ENCODE measurements at regions not wholly inside any gene's neighbourhood (a gene's known extent, or its start where the extent isn't known, plus 50 kb on each side); places are given as distances from the start of the nearest gene placed in this dataset.

GRCh38 chr10:83734278-83734677 is 405.0 kb upstream of the GHITM start:
- no peaks in the 10 kb centered on the region for H3K36me3 ChIP-seq (ENCODE audit: control insufficient read depth in 2 of 2, extremely low read depth in 1 of 2, insufficient read depth in 2 of 2, low read length in 2 of 2)

GRCh38 chr10:83736008-83736407 is 403.3 kb upstream of the GHITM start:
- Histone ChIP-seq H3K36me3 (ENCODE audit: control insufficient read depth in 2 of 2, extremely low read depth in 1 of 2, insufficient read depth in 2 of 2, low read length in 2 of 2) (no peaks in the 10 kb centered on the region), H3K79me2 (ENCODE audit: control insufficient read depth, insufficient read depth, low read length) (no peaks in the 10 kb centered on the region), H2AFZ (ENCODE audit: control insufficient read depth, low read length) (no peak overlapping the region), H4K20me1 (ENCODE audit: control insufficient read depth, extremely low read depth, insufficient read depth, low read length) (no peaks in the 10 kb centered on the region), H3K9me3 (ENCODE audit: control insufficient read depth, low read depth, low read length) (peaks cover 3% of the 10 kb centered on the region), H3K4me1 (ENCODE audit: control insufficient read depth, extremely low read depth, insufficient read depth, low read length) (no peaks in the 10 kb centered on the region), H3K4me2 (ENCODE audit: control insufficient read depth, extremely low read depth, insufficient read depth, low read depth, low read length) (no peak overlapping the region), H3K4me3 (ENCODE audit: control insufficient read depth in 2 of 3, extremely low read depth in 1 of 3, insufficient read depth in 2 of 3, low read depth in 1 of 3, low read length in 3 of 3) (no peak overlapping the region), H3K9ac (ENCODE audit: control insufficient read depth, extremely low read depth, insufficient read depth, low read length) (no peak overlapping the region), H3K27ac (ENCODE audit: control insufficient read depth, insufficient read depth, low read length) (no peak overlapping the region), H3K27me3 (ENCODE audit: control insufficient read depth, extremely low read depth, insufficient read depth, low read length) (no peaks in the 10 kb centered on the region), H3K9me1 (ENCODE audit: control insufficient read depth, extremely low read depth, insufficient read depth, low read length) (no peaks in the 10 kb centered on the region)
- FAIRE-seq (no peak), DNase-seq (ENCODE audit: low read depth, low spot score) (no peak)
- TF ChIP-seq CTCF (optimal IDR thresholded peaks at IDR 0.05 in 1 of 3, IDR thresholded peaks at IDR 0.05 in 1 of 3, conservative IDR thresholded peaks at IDR 0.05 in 1 of 3; ENCODE audit: extremely low read depth in 1 of 3, insufficient read depth in 2 of 3, low read length in 3 of 3) (no peak), EZH2 (IDR thresholded peaks at IDR 0.05; ENCODE audit: low read length) (no peak)
- dilution Hi-C loops (cut with MboI; ENCODE audit: extremely low pct_ligation_motif_present, low sequenced_read_pairs) = no loop called here

More at GRCh38 chr10:83734278-83734677, 405.0 kb upstream of the GHITM start:
- TF ChIP-seq CTCF (optimal IDR thresholded peaks at IDR 0.05 in 1 of 3, IDR thresholded peaks at IDR 0.05 in 1 of 3, conservative IDR thresholded peaks at IDR 0.05 in 1 of 3; ENCODE audit: extremely low read depth in 1 of 3, insufficient read depth in 2 of 3, low read length in 3 of 3) = no peak
- no peak for TF ChIP-seq EZH2 (IDR thresholded peaks at IDR 0.05; ENCODE audit: low read length)
- Histone ChIP-seq H3K4me2 (ENCODE audit: control insufficient read depth, extremely low read depth, insufficient read depth, low read depth, low read length) (no peak overlapping the region), H3K27me3 (ENCODE audit: control insufficient read depth, extremely low read depth, insufficient read depth, low read length) (no peaks in the 10 kb centered on the region), H3K79me2 (ENCODE audit: control insufficient read depth, insufficient read depth, low read length) (no peaks in the 10 kb centered on the region), H4K20me1 (ENCODE audit: control insufficient read depth, extremely low read depth, insufficient read depth, low read length) (no peaks in the 10 kb centered on the region), H3K9me1 (ENCODE audit: control insufficient read depth, extremely low read depth, insufficient read depth, low read length) (no peaks in the 10 kb centered on the region), H3K9me3 (ENCODE audit: control insufficient read depth, low read depth, low read length) (peaks cover 3% of the 10 kb centered on the region), H3K9ac (ENCODE audit: control insufficient read depth, extremely low read depth, insufficient read depth, low read length) (no peak overlapping the region), H3K4me3 (ENCODE audit: control insufficient read depth in 2 of 3, extremely low read depth in 1 of 3, insufficient read depth in 2 of 3, low read depth in 1 of 3, low read length in 3 of 3) (no peak overlapping the region), H3K27ac (ENCODE audit: control insufficient read depth, insufficient read depth, low read length) (no peak overlapping the region), H2AFZ (ENCODE audit: control insufficient read depth, low read length) (no peak overlapping the region), H3K4me1 (ENCODE audit: control insufficient read depth, extremely low read depth, insufficient read depth, low read length) (no peaks in the 10 kb centered on the region)
- dilution Hi-C loops (cut with MboI; ENCODE audit: extremely low pct_ligation_motif_present, low sequenced_read_pairs) = no loop called here
- no peak for DNase-seq (ENCODE audit: low read depth, low spot score)
- FAIRE-seq = no peak

Data from keratinocyte (primary cell).